Sigmoid colon (tissue), 4 donors: ENCODE measurements at regions not wholly inside any gene's neighbourhood (a gene's known extent, or its start where the extent isn't known, plus 50 kb on each side); places are given as distances from the start of the nearest gene placed in this dataset.

ENCODE experiments used
- EP300 ChIP-seq, 4 donors: sonication (generic); formaldehyde crosslinking; IDR thresholded peaks; one replicate each; pipeline ENCODE4 v1.6.1; 2017; ENCODE audit warnings: antibody characterized with exemption in 4 of 4
- POLR2A ChIP-seq, 2 donors: fragments of 450-650 bp; IDR thresholded peaks; one replicate each; pipeline ENCODE4 v1.6.1; 2016; ENCODE audit warnings: antibody characterized with exemption in 2 of 2, mild to moderate bottlenecking in 2 of 2, moderate library complexity in 2 of 2
- TF ChIP-seq, protein P1 (sequence below), 4 experiments: fragments of 450-650 bp in 3 of 4; fragments of 200-600 bp in 1 of 4; IDR thresholded peaks; one replicate each; pipeline ENCODE4 v1.5.1; 2016 to 2019; ENCODE audit warnings: antibody characterized with exemption in 4 of 4, mild to moderate bottlenecking in 3 of 4, moderate library complexity in 2 of 4

DNA sequence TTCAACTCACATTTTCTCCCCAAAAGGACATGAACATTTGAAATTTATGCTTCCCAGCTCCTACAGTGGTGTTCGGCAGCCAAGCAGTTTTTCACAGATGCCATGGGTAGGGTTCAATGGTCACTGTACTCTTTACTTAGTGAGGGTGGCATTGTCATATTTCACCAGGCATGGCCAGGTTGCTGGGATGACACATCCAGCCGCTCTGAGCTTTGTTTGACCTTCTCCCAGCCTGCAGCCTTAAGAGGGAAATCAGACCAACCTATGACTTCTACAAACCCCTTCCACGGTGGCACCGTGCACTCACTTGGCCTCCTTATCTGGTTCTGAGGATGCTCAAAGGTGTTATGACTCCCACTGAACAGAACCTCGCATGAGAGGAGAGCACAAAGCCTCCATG is 108.4 kb upstream of the SH3BP4 start:
- no peak for TF ChIP-seq EP300 (IDR thresholded peaks at IDR 0.05)
- TF ChIP-seq, protein P1, sequence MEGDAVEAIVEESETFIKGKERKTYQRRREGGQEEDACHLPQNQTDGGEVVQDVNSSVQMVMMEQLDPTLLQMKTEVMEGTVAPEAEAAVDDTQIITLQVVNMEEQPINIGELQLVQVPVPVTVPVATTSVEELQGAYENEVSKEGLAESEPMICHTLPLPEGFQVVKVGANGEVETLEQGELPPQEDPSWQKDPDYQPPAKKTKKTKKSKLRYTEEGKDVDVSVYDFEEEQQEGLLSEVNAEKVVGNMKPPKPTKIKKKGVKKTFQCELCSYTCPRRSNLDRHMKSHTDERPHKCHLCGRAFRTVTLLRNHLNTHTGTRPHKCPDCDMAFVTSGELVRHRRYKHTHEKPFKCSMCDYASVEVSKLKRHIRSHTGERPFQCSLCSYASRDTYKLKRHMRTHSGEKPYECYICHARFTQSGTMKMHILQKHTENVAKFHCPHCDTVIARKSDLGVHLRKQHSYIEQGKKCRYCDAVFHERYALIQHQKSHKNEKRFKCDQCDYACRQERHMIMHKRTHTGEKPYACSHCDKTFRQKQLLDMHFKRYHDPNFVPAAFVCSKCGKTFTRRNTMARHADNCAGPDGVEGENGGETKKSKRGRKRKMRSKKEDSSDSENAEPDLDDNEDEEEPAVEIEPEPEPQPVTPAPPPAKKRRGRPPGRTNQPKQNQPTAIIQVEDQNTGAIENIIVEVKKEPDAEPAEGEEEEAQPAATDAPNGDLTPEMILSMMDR (IDR thresholded peaks at IDR 0.05) = no peak
- TF ChIP-seq POLR2A (IDR thresholded peaks at IDR 0.05) = no peak
